MCF 10A (cell line): ENCODE measurements at regions not wholly inside any gene's neighbourhood (a gene's known extent, or its start where the extent isn't known, plus 50 kb on each side); places are given as distances from the start of the nearest gene placed in this dataset.

Experiments
- BruUV-seq: library from RNA; stranded (reverse); fragments of 400-500 nt; replicated peaks from 2 replicates; lab custom pipeline; 2021; lab: Mats Ljungman, UMichigan
- CTCF ChIA-PET: fragments of 300-600 bp; sonication (Branson Sonifier 250); formaldehyde crosslinking; extraction: SDS; loops from one replicate; lab custom pipeline; 2021; ENCODE audit warnings: antibody characterized with exemption, inconsistent platforms; lab: Yijun Ruan, JAX
- POLR2A ChIA-PET: fragments of 300-600, 350-650 bp; sonication (Branson Sonifier 250); formaldehyde crosslinking; extraction: SDS; loops from one replicate; lab custom pipeline; 2020; ENCODE audit warnings: antibody characterized with exemption, inconsistent platforms; lab: Yijun Ruan, JAX
- DNase-seq: peaks from one replicate; pipeline ENCODE4 v3.0.0-alpha.2; 2018; ENCODE audit not compliant: unreplicated experiment
- H3K27ac Mint-ChIP-seq: one replicate; pipeline ENCODE4 v1.8.0; 2022; ENCODE audit warnings: mild to moderate bottlenecking, low read depth, mixed read lengths; ENCODE audit not compliant: unreplicated experiment
- H3K27me3 Mint-ChIP-seq: one replicate; pipeline ENCODE4 v1.8.0; 2022; ENCODE audit warnings: mixed read lengths; ENCODE audit not compliant: insufficient read depth, unreplicated experiment
- H3K36me3 Mint-ChIP-seq: one replicate; pipeline ENCODE4 v1.8.0; 2022; ENCODE audit warnings: mild to moderate bottlenecking, moderate library complexity, mixed read lengths; ENCODE audit not compliant: insufficient read depth, unreplicated experiment
- H3K4me1 Mint-ChIP-seq: one replicate; pipeline ENCODE4 v1.8.0; 2022; ENCODE audit warnings: mixed read lengths; ENCODE audit not compliant: insufficient read depth, unreplicated experiment
- H3K4me3 Mint-ChIP-seq: one replicate; pipeline ENCODE4 v1.8.0; 2022; ENCODE audit warnings: mild to moderate bottlenecking, moderate library complexity, mixed read lengths; ENCODE audit not compliant: unreplicated experiment
- H3K9me3 Mint-ChIP-seq: one replicate; pipeline ENCODE4 v1.8.0; 2022; ENCODE audit warnings: mixed read lengths; ENCODE audit not compliant: unreplicated experiment
- CTCF ChIP-seq: fragments of 200-600 bp; IDR thresholded peaks from one replicate; pipeline ENCODE4 v1.8.0; 2022; ENCODE audit warnings: antibody characterized with exemption, mild to moderate bottlenecking; ENCODE audit not compliant: unreplicated experiment
- intact Hi-C: fragments of 100-400 bp; cut with micrococcal nuclease; formaldehyde crosslinking; loops from 2 replicates; pipeline ENCODE4 v1.14.1; 2022

- BruUV-seq: no TSS peak
- Mint-ChIP-seq H3K36me3 (no peaks in the 10 kb centered on the region), H3K9me3 (no peaks in the 10 kb centered on the region), H3K4me1 (no peaks in the 10 kb centered on the region), H3K27me3 (no peaks in the 10 kb centered on the region), H3K4me3 (no peak overlapping the region), H3K27ac (no peak overlapping the region)
- no peak for DNase-seq
- TF ChIP-seq CTCF: no peak
- ChIA-PET POLR2A (interaction anchor here (0.7 kb wide), 1 partner anchor 24 kb away, joined by 3 read pairs; no protein-coding TSS in a partner anchor), CTCF (interaction anchor here (0.6 kb wide), 1 partner anchor 20 kb away, joined by 3 read pairs; no protein-coding TSS in a partner anchor)
- intact Hi-C loops: no loop called here
Observed at GRCh38 chr3:157836022-157836421, 270.2 kb downstream of the SHOX2 start.

- H3K4me1 Mint-ChIP-seq: no peaks in the 10 kb centered on the region
- DNase-seq: no peak
- POLR2A ChIA-PET: interaction anchor here (1.1 kb wide), 1 partner anchor 221 kb away, joined by 3 read pairs; no protein-coding TSS in a partner anchor
- H3K27ac Mint-ChIP-seq: no peak overlapping the region
- intact Hi-C loops: no loop called here
- H3K4me3 Mint-ChIP-seq: no peak overlapping the region
- H3K27me3 Mint-ChIP-seq: no peaks in the 10 kb centered on the region
- no peaks in the 10 kb centered on the region for H3K36me3 Mint-ChIP-seq
- TF ChIP-seq CTCF: no peak
- peaks cover 11% of the 10 kb centered on the region for H3K9me3 Mint-ChIP-seq
- no TSS peak for BruUV-seq
- CTCF ChIA-PET: no interaction called here
Observed at GRCh38 chr3:157832588-157832987, 273.6 kb downstream of the SHOX2 start.

GRCh38 chr3:157830556-157831236 is 275.5 kb downstream of the SHOX2 start:
- Mint-ChIP-seq H3K27me3 (no peaks in the 10 kb centered on the region), H3K4me1 (no peaks in the 10 kb centered on the region), H3K4me3 (no peak overlapping the region), H3K9me3 (peaks cover 11% of the 10 kb centered on the region), H3K36me3 (no peaks in the 10 kb centered on the region), H3K27ac (no peak overlapping the region)
- ChIA-PET POLR2A (no interaction called here), CTCF (no interaction called here)
- no peak for DNase-seq
- intact Hi-C loops: no loop called here
- no peak for TF ChIP-seq CTCF
- no TSS peak for BruUV-seq

GRCh38 chr3:157829786-157830185 is 276.4 kb downstream of the SHOX2 start:
- intact Hi-C loops: no loop called here
- no peak overlapping the region for H3K4me3 Mint-ChIP-seq
- DNase-seq: no peak
- ChIA-PET POLR2A (no interaction called here), CTCF (no interaction called here)
- H3K27me3 Mint-ChIP-seq: no peaks in the 10 kb centered on the region
- no peaks in the 10 kb centered on the region for H3K36me3 Mint-ChIP-seq
- BruUV-seq: no TSS peak
- H3K9me3 Mint-ChIP-seq: peaks cover 11% of the 10 kb centered on the region
- TF ChIP-seq CTCF: no peak
- H3K4me1 Mint-ChIP-seq: no peaks in the 10 kb centered on the region
- no peak overlapping the region for H3K27ac Mint-ChIP-seq
